ENCODE measurements at regions not wholly inside any gene's neighbourhood (a gene's known extent, or its start where the extent isn't known, plus 50 kb on each side); places are given as distances from the start of the nearest gene placed in this dataset.

DNA sequence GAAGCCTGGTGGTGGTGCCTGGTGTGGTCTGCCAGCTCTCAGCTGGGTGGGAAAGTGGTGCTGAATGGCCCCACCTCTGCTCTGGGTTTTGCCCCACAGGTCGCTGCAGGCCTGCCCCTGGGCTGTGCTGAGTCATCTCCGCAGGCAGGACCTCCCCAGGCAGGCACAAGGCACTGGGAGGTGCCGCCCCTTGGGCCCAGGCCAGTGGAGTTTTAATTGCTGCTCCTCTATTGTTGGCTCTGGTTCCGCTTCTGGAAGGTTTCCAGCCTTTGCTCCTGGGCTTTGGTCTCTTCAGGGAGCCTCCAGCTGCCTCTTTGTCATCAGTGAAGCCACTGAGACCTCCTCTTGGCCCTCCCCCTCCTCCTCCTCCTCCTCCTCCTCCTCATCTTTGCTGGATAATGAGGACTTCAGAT is 180.3 kb upstream of the GRB10 start:
- peak; percentile 96 for DNase-seq (ENCODE audit: low spot score)

DNA sequence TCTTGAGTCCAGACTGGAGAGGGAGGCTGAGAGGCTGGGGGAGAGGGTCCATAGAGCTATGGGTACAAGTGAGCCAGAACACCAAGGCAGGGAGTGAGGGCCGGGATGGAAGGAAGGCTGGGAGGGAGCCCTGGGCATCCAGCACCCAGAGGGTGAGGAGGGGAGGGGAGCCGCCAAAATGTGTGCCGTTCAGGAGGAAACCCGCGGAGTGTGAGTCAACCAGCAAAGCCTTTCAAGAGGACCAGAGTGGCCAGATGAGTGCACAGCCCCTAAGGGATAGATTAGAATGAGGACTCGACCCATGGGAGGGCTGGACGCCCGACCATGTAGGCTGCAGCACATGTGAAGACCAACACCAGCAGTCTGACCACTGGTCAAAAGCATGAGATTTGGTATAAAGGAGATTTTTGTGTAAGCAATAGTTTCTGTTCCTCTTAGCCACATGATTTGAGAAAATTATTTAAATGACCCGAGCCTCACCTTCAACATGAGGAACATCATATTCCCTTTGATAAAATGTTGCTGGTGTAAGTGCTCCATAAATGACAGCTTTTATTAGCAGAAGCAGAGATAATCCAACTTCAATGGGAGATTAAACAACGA is 179.7 kb upstream of the GRB10 start:
- DNase-seq (ENCODE audit: low spot score): no peak

DNA sequence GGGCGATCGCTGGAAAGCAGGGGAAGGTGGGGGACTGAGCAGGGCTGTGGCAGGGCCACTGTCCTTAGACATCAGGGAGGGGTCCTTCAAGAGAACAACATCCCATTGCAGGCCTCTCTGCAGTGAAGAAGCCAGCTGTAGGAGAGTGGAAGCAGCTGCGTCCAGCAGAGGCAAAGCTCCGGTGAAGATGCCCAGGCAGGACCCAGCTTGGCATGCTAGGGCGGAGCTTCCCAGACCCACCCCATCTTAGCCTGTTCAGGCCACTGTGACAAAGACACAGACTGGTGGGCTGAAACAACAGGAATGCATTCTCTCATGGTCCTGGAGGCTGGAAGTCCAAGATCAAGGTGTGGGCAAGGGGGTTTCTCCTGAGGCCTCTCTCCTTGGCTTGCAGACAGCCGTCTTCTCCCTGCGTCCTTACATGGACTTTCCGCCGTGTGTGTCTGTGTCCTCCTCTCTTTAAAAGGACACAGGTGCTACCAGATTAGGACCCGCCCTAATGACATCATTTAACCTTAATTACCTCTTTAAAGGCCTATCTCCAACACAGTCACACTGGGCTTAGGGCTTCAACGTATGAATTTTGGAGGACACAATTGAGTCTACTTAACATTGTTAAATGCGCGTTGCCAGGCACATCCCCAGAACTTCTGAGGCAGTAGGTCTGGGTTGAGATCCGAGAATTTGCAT is 178.1 kb upstream of the GRB10 start:
- DNase-seq (ENCODE audit: low spot score): no peak

GRCh38 chr7:50959991-50960390 is 177.3 kb upstream of the GRB10 start:
- no peak for DNase-seq (ENCODE audit: low spot score)

DNA sequence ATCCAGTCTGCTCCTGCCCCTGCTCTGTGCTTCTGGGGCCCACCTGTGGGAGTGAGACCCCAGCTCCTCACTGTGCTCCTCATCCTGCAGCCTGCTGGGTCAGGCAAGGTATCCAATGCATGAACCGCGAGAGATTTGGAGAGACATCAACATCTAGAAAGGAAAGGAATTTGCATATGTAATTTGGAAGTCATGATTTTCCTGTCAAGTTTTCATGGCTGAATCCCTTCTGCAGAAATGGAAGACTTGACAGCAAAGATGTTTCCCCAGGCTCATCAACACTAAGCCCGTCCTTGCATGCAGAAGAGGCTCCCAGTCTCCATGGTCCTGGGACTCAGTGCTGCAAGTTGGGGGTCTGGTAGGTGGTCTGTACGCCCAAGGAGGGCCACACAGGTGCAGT is 176.9 kb upstream of the GRB10 start:
- DNase-seq (ENCODE audit: low spot score): no peak

GRCh38 chr7:50957855-50958254 is 175.2 kb upstream of the GRB10 start:
- DNase-seq (ENCODE audit: low spot score): no peak

DNA sequence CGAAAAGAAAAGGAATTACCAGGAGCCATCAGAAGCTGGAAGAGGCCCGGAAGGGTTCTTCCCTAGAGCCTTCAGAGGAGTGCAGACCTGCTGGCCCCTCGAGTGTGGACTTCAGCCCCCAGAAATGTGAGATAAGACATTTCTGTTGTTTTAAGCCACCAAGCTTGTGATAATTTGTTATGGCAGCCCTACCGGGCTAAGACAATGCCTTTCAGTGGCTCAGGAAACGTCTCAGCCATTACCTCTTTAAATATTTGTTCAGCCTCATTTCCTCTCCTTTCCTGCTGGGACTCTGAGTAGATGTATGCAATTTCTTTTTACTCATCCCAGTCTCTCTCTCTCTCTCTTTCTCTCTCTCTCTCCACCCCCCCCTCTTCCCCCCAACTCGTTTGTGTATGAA is 174.7 kb upstream of the GRB10 start:
- DNase-seq (ENCODE audit: low spot score): no peak

DNA sequence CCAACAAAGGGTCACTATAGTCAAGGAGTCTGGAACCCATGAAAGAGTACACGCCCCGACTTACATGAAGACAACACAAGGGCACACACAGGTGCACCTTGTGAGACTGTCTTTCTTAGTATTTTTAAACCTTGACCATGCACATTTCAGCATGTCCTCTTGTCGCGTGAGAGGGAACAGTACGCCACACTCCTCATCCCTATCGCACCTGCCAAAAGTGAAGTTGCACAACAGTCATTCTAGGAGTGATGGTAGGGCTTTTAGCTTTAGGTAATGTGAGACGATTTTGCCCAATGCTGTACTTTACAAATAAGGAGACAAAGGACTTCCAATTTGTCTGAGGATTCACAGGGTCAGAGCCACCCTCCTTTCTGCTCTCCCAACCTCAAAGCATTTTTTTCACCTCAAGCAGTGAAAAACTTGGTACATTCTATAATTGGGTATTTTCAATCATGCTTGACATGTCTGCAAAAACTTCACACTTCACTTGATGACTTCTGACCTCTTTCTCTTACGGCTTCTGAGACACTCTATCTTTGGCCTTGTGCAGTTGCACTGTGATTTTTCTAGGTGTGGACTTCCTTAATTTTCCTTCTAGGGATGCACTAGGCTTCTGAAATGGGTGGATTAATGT is 173.9 kb upstream of the GRB10 start:
- no peak for DNase-seq (ENCODE audit: low spot score)

GRCh38 chr7:50954716-50955115 is 172.0 kb upstream of the GRB10 start:
- no peak for DNase-seq (ENCODE audit: low spot score)

- DNase-seq (ENCODE audit: low spot score): no peak
These were observed 171.5 kb upstream of the GRB10 start for GRCh38 chr7:50954245-50954644.

DNA sequence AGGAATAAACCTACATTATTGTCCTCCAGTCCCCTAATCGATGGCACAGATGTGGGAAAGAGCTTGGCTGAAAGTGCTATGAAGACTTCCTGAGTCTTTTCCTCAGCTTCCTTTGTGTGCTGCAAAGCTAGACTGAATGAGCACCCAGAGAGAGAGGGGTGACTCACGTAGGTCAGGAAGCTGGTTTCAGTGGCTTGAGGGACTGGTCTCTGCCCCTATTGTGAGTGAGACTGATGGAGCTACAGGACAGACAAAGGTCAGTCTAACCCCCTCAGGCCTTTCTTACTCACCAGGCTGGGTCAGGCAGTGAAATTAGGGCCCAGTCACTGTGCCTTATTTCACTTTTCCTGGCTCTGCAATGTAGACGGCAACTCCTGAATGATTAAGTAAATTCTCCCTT is 171.1 kb upstream of the GRB10 start:
- DNase-seq (ENCODE audit: low spot score): peak; percentile 66

- no peak for DNase-seq (ENCODE audit: low spot score)
These were observed 170.6 kb upstream of the GRB10 start for GRCh38 chr7:50953303-50953702.

DNA sequence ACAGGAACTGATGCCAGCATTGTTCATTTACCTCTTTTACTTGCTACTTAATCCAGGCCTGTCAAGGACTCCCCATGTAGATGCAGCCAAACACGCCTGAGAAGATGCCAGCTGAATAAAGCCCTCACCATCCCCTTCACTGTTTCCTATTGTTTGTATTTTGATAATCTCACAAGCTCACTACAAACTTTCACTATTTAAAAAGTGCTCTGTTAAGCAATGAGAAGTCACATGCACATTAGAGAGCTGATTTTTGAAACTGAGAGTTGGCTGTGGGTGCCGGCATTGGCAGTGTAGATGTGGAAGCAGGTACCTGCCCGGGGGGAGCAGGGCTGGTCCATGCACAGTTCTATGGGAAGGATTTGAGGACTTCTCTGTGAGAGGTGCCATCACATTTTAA is 169.8 kb upstream of the GRB10 start:
- no peak for DNase-seq (ENCODE audit: low spot score)

DNA sequence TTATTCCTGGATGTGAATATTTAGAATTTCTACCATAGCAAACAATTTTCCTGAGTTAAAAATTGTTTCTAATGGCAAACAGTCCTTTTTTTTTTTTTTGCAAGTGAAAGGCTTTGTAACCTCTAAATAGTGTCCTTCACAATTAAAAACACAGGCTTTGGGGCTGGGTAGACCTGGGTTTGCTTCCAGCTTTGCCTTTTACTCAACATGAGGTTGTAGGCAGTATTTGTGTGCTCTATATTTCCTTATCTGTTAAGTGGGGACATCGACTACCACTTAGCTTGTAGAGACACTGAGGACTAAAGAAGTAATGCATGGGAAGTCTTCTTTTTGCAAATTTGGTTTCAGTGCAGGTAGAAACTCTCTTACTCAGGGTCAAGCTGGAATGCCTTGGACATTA is 169.4 kb upstream of the GRB10 start:
- DNase-seq (ENCODE audit: low spot score): no peak

DNA sequence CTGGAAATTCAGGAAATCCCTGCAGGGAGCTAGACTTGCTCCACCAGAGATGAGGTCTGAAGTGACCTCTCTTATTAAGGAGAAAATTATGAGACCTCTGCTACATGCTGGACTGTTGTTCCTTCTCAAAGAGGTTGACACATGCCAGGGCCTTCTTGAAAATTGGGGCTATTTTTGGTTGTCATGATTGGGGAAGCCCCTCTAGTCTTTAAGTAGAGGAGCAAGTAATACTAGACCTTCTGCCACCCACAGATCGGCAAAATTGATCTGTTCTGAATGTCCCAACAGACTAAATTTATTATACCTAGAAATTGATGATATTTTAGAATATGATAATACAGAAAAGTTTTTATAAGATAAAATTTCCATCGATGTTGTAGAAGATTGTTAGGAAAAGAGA is 160.8 kb upstream of the GRB10 start:
- no peak for DNase-seq (ENCODE audit: low spot score)

DNA sequence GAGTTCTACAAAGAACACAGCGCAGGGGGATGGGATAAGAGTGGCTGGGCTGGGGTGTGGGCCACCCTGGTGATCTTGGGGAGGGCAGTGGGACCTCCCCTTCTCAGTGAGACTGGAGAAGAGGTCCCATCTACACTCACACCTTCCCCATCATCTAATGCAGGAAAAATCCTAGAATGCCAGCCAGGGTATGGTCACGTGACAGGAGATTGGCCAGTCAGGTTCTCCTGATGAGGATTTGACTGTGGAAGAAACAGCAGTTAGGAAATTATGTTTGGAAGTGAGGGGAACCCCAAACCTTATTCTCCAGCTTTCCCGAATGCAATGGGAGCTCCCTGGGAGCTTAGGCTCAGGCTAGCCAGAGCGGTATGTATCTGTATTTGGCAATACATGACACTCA is 158.8 kb upstream of the GRB10 start:
- no peak for DNase-seq (ENCODE audit: low spot score)

- peak; percentile 61 for DNase-seq (ENCODE audit: low spot score)
These were observed 157.9 kb upstream of the GRB10 start for GRCh38 chr7:50940621-50941020.

DNA sequence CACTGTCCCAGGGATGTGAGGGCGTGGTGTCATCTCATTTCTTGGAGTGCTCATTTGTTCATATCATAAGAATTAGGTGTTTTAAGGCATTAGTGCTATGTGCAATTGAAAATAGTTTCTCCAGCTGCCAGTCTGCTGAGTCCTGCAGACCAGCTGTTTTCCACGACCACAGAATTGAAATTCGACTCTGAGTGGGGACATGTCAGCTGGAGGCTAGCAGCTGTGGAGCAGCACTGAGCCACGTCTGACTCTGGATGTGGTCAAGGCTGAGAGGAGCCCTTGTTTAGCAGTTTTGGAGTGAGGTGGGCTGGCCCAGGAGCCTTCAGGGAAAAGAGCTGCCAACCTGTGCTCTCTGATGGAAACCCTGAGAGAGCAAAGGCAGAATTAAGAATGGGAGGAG is 156.3 kb upstream of the GRB10 start:
- no peak for DNase-seq (ENCODE audit: low spot score)

DNA sequence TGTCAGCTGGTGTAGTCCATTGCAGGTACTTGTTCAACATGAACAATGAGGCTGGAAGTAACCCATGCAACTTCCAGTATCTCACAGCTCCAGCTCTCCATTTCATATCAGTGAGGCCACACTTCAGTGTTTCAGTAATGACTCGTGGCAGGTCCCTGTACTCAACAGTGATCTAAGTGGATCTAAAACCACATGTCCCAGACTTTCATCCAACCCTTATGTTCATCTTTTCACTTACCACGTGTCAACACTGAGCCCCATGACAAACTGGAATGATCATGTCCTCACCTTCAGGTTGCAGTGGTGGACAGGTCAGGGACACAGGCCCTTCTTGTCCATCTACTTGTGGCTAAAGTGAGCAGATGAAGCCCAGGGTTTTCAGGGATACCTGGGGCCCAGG is 155.0 kb upstream of the GRB10 start:
- DNase-seq (ENCODE audit: low spot score): no peak

DNA sequence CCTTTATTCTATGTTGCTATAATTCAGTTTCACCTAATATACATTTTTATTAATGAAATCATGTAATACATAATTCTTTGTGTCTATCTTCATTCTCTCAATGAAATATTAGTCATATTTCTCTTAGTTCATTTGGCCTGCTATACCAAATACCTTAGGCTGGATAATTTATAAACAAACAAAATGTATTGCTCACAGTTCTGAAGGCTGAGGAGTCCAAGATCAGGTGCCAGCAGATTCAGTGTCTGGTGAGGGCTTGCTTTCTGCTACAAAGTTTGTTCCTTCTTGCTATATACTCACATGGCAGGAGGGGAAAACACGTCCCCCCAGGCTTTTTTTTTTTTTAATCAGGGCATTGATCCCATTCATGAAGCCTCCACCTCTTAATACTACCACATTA is 143.4 kb upstream of the GRB10 start:
- no peak for DNase-seq (ENCODE audit: low spot score)

DNA sequence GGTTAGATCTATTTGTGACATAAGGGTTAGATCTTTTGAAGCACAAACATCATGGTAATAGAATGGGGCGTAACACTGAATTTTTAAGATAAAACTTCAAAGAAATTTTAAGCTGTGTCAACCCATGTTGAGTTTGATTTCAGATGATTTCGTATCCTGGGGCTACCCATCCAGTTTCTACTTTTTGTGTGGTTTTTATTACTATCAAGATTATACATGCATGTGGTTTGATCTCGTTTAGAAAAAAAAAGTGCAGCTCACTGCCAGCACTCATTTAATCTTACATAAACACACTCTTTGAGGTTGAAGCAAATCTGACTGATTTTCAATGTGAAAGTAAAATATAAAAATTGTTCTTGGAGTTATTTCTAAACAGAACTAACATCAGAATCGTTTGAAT is 140.8 kb upstream of the GRB10 start:
- no peak for DNase-seq (ENCODE audit: low spot score)

- DNase-seq (ENCODE audit: low spot score): no peak
These were observed 138.6 kb upstream of the GRB10 start for GRCh38 chr7:50921114-50921813.

DNA sequence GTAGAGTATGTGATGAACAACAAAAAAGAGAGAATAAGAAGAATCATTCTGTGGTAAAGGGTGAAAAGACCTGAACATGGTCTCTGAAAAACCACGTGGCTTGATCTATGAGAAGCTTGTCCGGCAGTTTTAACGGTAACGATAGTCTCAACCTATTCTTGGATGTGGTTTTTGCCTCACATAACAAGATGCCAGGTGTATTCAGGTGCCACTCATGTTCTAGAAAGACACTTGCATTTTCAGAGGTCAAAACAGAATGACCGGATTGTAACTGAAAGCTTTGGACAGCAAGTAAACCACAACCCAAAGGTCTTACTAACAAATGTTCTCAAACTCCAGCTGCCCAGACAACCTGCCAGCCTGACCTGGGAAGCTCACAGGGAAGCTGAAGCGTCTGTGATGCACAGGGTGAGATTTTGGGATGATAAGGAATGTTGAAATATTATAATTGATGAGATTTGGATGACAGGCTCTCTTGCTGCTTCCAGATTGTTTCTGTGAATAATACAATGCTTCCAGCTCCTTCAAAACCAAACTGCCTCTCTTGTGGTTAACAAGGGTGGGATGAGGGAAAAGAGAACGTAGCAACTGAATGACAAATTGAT is 137.4 kb upstream of the GRB10 start:
- no peak for DNase-seq (ENCODE audit: low spot score)

Measured in COLO829 (cell line).